ENCODE measurements at regions not wholly inside any gene's neighbourhood (a gene's known extent, or its start where the extent isn't known, plus 50 kb on each side); places are given as distances from the start of the nearest gene placed in this dataset.

DNA sequence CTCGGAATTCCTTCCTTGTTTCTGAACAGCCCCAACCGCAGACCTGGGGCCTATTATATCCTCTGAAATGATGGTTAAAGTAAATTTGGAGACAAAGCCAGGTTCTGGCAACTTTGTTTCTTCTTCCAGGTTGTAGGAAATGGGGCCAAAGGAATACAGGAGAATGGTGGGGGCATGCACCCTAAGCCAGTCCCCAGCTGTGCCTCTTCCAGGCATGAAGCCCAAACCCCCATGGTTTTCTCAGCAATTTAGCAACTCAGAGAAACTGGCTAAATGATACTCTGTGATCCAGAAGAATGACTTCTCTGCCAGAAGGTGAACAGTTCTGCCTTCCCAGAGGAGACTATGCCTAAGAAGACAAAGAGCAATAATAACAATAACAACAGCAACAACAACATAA, 635.0 kb upstream of the FANCL start:
- TF ChIP-seq, protein P1, sequence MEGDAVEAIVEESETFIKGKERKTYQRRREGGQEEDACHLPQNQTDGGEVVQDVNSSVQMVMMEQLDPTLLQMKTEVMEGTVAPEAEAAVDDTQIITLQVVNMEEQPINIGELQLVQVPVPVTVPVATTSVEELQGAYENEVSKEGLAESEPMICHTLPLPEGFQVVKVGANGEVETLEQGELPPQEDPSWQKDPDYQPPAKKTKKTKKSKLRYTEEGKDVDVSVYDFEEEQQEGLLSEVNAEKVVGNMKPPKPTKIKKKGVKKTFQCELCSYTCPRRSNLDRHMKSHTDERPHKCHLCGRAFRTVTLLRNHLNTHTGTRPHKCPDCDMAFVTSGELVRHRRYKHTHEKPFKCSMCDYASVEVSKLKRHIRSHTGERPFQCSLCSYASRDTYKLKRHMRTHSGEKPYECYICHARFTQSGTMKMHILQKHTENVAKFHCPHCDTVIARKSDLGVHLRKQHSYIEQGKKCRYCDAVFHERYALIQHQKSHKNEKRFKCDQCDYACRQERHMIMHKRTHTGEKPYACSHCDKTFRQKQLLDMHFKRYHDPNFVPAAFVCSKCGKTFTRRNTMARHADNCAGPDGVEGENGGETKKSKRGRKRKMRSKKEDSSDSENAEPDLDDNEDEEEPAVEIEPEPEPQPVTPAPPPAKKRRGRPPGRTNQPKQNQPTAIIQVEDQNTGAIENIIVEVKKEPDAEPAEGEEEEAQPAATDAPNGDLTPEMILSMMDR (IDR thresholded peaks at IDR 0.05), result no peak
- TF ChIP-seq EZH2 (IDR thresholded peaks at IDR 0.05; ENCODE audit: borderline replicate concordance, insufficient read depth, low read depth, low read length, poor library complexity, severe bottlenecking), result no peak
